Activated CD4-positive, alpha-beta T cell treated with anti-CD3 and anti-CD28 coated beads, Interleukin-10, Interleukin-2, amounts not matched to agents 100 ng/mL and 50 ng/mL, durations not matched to agents 16 hours and 8 hours (primary cell): ENCODE measurements at regions not wholly inside any gene's neighbourhood (a gene's known extent, or its start where the extent isn't known, plus 50 kb on each side); places are given as distances from the start of the nearest gene placed in this dataset.
"Not testable (repeated sequence)": the region's sequence is repeated elsewhere in the genome, so short reads cannot be mapped to it uniquely, and the experiment has no call there.

Experiments
- DNase-seq: peaks from one replicate; pipeline ENCODE4 v3.0.0-alpha.2; 2020

GRCh38 chr21:41630249-41630648 is 122.3 kb upstream of the TMPRSS2 start:
- DNase-seq = no peak

- DNase-seq = no peak
Measured at GRCh38 chr21:41628256-41628655, 120.3 kb upstream of the TMPRSS2 start.

- no peak for DNase-seq
Measured at GRCh38 chr21:41627428-41627827, 119.5 kb upstream of the TMPRSS2 start.

- DNase-seq = no peak
Measured at GRCh38 chr21:41626021-41626420, 118.1 kb upstream of the TMPRSS2 start.

GRCh38 chr21:41625428-41625827 is 117.5 kb upstream of the TMPRSS2 start:
- no peak for DNase-seq

- DNase-seq = no peak
Measured at GRCh38 chr21:41624674-41625310, 116.8 kb upstream of the TMPRSS2 start.

GRCh38 chr21:41623945-41624344 is 116.0 kb upstream of the TMPRSS2 start:
- DNase-seq = no peak

- DNase-seq = peak; percentile 32
Measured at GRCh38 chr21:41622831-41623548, 115.0 kb upstream of the TMPRSS2 start.

GRCh38 chr21:41622201-41622600 is 114.2 kb upstream of the TMPRSS2 start:
- DNase-seq = no peak

- DNase-seq = no peak
Measured at GRCh38 chr21:41621513-41621912, 113.6 kb upstream of the TMPRSS2 start.

GRCh38 chr21:41620982-41621381 is 113.0 kb upstream of the TMPRSS2 start:
- DNase-seq = no peak

GRCh38 chr21:41620541-41620940 is 112.6 kb upstream of the TMPRSS2 start:
- no peak for DNase-seq

- no peak for DNase-seq
Measured at GRCh38 chr21:41616031-41616591, 108.2 kb upstream of the TMPRSS2 start.

GRCh38 chr21:41615613-41616012 is 107.7 kb upstream of the TMPRSS2 start:
- no peak for DNase-seq

- no peak for DNase-seq
Measured at GRCh38 chr21:41614511-41614910, 106.6 kb upstream of the TMPRSS2 start.

GRCh38 chr21:41613533-41613909 is 105.6 kb upstream of the TMPRSS2 start:
- DNase-seq = no peak

GRCh38 chr21:41612674-41613532 is 104.9 kb upstream of the TMPRSS2 start:
- DNase-seq = peak; percentile 24

GRCh38 chr21:41611966-41612606 is 104.1 kb upstream of the TMPRSS2 start:
- peak; percentile 13 for DNase-seq

GRCh38 chr21:41611441-41611840 is 103.5 kb upstream of the TMPRSS2 start:
- no peak for DNase-seq

GRCh38 chr21:41610840-41611115 is 102.8 kb upstream of the TMPRSS2 start:
- not testable (repeated sequence) for DNase-seq

GRCh38 chr21:41610042-41610839 is 102.3 kb upstream of the TMPRSS2 start:
- DNase-seq = peak; percentile 18

- no peak for DNase-seq
Measured at GRCh38 chr21:41606706-41607105, 98.7 kb upstream of the TMPRSS2 start.
